Mucosa of gallbladder (tissue), 1 donor: ENCODE measurements at regions not wholly inside any gene's neighbourhood (a gene's known extent, or its start where the extent isn't known, plus 50 kb on each side); places are given as distances from the start of the nearest gene placed in this dataset.
A peak's percentile ranks its signal among the peaks of the same experiment; 100 is the strongest.
"Not testable (repeated sequence)": the region's sequence is repeated elsewhere in the genome, so short reads cannot be mapped to it uniquely, and the experiment has no call there.

Experiments
- DNase-seq: peaks from one replicate; pipeline ENCODE4 v3.0.0-alpha.2; 2020; ENCODE audit warnings: low spot score
- donor health status: DM: no; HTN: no; CAD: no.

GRCh38 chr1:233435622-233436021 is 108.1 kb downstream of the MAP3K21 start:
- no peak for DNase-seq

- no peak for DNase-seq
Measured at GRCh38 chr1:233439721-233440120, 112.2 kb downstream of the MAP3K21 start.

- DNase-seq: peak; percentile 16
Measured at GRCh38 chr1:233440951-233441401, 113.5 kb downstream of the MAP3K21 start.

GRCh38 chr1:233442026-233442780 is 114.7 kb downstream of the MAP3K21 start:
- no peak for DNase-seq

- DNase-seq: no peak
Measured at GRCh38 chr1:233443040-233443760, 115.7 kb downstream of the MAP3K21 start.

- DNase-seq: no peak
Measured at GRCh38 chr1:233444484-233444883, 117.0 kb downstream of the MAP3K21 start.

GRCh38 chr1:233445737-233446136 is 118.2 kb downstream of the MAP3K21 start:
- no peak for DNase-seq

GRCh38 chr1:233446935-233447334 is 119.4 kb downstream of the MAP3K21 start:
- DNase-seq: no peak

- no peak for DNase-seq
Measured at GRCh38 chr1:233448109-233448689, 120.7 kb downstream of the MAP3K21 start.

- DNase-seq: no peak
Measured at GRCh38 chr1:233452724-233453123, 125.2 kb downstream of the MAP3K21 start.

- no peak for DNase-seq
Measured at GRCh38 chr1:233453433-233454200, 126.1 kb downstream of the MAP3K21 start.

- DNase-seq: no peak
Measured at GRCh38 chr1:233459470-233459945, 132.0 kb downstream of the MAP3K21 start.

GRCh38 chr1:233459968-233460367 is 132.4 kb downstream of the MAP3K21 start:
- no peak for DNase-seq

- no peak for DNase-seq
Measured at GRCh38 chr1:233460692-233461091, 133.2 kb downstream of the MAP3K21 start.

GRCh38 chr1:233461847-233462246 is 134.3 kb downstream of the MAP3K21 start:
- DNase-seq: no peak

GRCh38 chr1:233463333-233463732 is 135.8 kb downstream of the MAP3K21 start:
- no peak for DNase-seq

GRCh38 chr1:233465745-233466343 is 138.3 kb downstream of the MAP3K21 start:
- no peak for DNase-seq

- no peak for DNase-seq
Measured at GRCh38 chr1:233470741-233471499, 143.0 kb upstream of the KCNK1 start.

- not testable (repeated sequence) for DNase-seq
Measured at GRCh38 chr1:233471851-233472250, 142.1 kb upstream of the KCNK1 start.

GRCh38 chr1:233472796-233473195 is 141.1 kb upstream of the KCNK1 start:
- DNase-seq: not testable (repeated sequence)
